GM21737 (cell line): ENCODE measurements at regions not wholly inside any gene's neighbourhood (a gene's known extent, or its start where the extent isn't known, plus 50 kb on each side); places are given as distances from the start of the nearest gene placed in this dataset.
"Not testable (repeated sequence)": the region's sequence is repeated elsewhere in the genome, so short reads cannot be mapped to it uniquely, and the experiment has no call there.

Source experiments
- ATAC-seq: cut with Tn5 transposase; IDR thresholded peaks from one replicate; pipeline ENCODE4 v1.9.1; 2021; ENCODE audit warnings: mild to moderate bottlenecking, moderate library complexity; ENCODE audit not compliant: unreplicated experiment

GRCh38 chr15:66864086-66864830, 162.2 kb downstream of the SMAD6 start:
- no peak for ATAC-seq

GRCh38 chr15:66864871-66865281, 162.8 kb downstream of the SMAD6 start:
- no peak for ATAC-seq

- no peak for ATAC-seq
Measured at GRCh38 chr15:66865622-66866611, 163.9 kb downstream of the SMAD6 start.

- no peak for ATAC-seq
Measured at GRCh38 chr15:66866656-66867055, 164.6 kb downstream of the SMAD6 start.

- ATAC-seq, result no peak
Measured at GRCh38 chr15:66868918-66869317, 166.9 kb downstream of the SMAD6 start.

GRCh38 chr15:66870880-66871388, 168.9 kb downstream of the SMAD6 start:
- ATAC-seq, result no peak

- ATAC-seq, result no peak
Measured at GRCh38 chr15:66872405-66872804, 170.4 kb downstream of the SMAD6 start.

- not testable (repeated sequence) for ATAC-seq
Measured at GRCh38 chr15:66873331-66873730, 171.3 kb downstream of the SMAD6 start.

- ATAC-seq, result no peak
Measured at GRCh38 chr15:66873856-66874255, 171.8 kb downstream of the SMAD6 start.

GRCh38 chr15:66875588-66876420, 173.8 kb downstream of the SMAD6 start:
- no peak for ATAC-seq

GRCh38 chr15:66876421-66876730, 174.3 kb downstream of the SMAD6 start:
- ATAC-seq, result no peak

- ATAC-seq, result no peak
Measured at GRCh38 chr15:66876731-66877476, 174.9 kb downstream of the SMAD6 start.

- no peak for ATAC-seq
Measured at GRCh38 chr15:66877477-66878271, 175.6 kb downstream of the SMAD6 start.

- no peak for ATAC-seq
Measured at GRCh38 chr15:66878761-66879160, 176.7 kb downstream of the SMAD6 start.

GRCh38 chr15:66879531-66880368, 177.7 kb downstream of the SMAD6 start:
- ATAC-seq, result no peak

GRCh38 chr15:66880380-66881155, 178.5 kb downstream of the SMAD6 start:
- ATAC-seq, result no peak

- ATAC-seq, result no peak
Measured at GRCh38 chr15:66881173-66881905, 179.3 kb downstream of the SMAD6 start.
